ENCODE measurements at regions not wholly inside any gene's neighbourhood (a gene's known extent, or its start where the extent isn't known, plus 50 kb on each side); places are given as distances from the start of the nearest gene placed in this dataset.
"Not testable (repeated sequence)": the region's sequence is repeated elsewhere in the genome, so short reads cannot be mapped to it uniquely, and the experiment has no call there.

DNA sequence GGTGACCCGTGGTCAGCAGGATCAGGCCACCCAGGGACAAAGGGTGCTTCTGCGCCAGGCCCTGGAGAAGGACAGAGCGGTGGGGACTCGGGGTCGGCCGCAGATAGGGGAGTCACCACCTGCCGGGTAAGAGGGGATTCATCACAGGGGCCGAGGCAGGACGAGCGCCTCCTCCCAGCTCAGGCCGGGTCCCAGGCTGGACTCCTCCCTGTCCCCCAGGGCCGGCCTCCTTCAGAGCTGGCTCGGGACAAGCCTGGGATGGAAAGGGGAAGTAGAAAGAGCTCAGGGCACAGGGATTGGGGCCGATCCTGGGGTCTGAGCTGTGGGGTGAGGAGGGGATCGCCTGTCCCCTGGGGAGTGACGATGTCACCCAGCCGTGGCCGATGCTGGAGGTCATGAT lies 139.4 kb downstream of the GPCPD1 start:
- DNase-seq (ENCODE audit: insufficient read length), result no peak
- TF ChIP-seq POLR2AphosphoS5 (IDR thresholded peaks at IDR 0.05; ENCODE audit: low read depth, low read length), result no peak
- TF ChIP-seq TAF1 (IDR thresholded peaks at IDR 0.05; ENCODE audit: borderline replicate concordance, low read depth, low read length), result no peak
- no peak for TF ChIP-seq POLR2A (IDR thresholded peaks at IDR 0.05; ENCODE audit: low read depth, low read length)
- no peak for FAIRE-seq

- TF ChIP-seq TAF1 (IDR thresholded peaks at IDR 0.05; ENCODE audit: borderline replicate concordance, low read depth, low read length) (no peak), POLR2AphosphoS5 (IDR thresholded peaks at IDR 0.05; ENCODE audit: low read depth, low read length) (no peak), POLR2A (IDR thresholded peaks at IDR 0.05; ENCODE audit: low read depth, low read length) (no peak)
- no peak for FAIRE-seq
- DNase-seq (ENCODE audit: insufficient read length), result no peak
These were observed 139.9 kb downstream of the GPCPD1 start for GRCh38 chr20:5470943-5471342.

- TF ChIP-seq POLR2AphosphoS5 (IDR thresholded peaks at IDR 0.05; ENCODE audit: low read depth, low read length), result no peak
- no peak for TF ChIP-seq POLR2A (IDR thresholded peaks at IDR 0.05; ENCODE audit: low read depth, low read length)
- TF ChIP-seq TAF1 (IDR thresholded peaks at IDR 0.05; ENCODE audit: borderline replicate concordance, low read depth, low read length), result no peak
- DNase-seq (ENCODE audit: insufficient read length) (no peak), FAIRE-seq (no peak)
These were observed 140.3 kb downstream of the GPCPD1 start for GRCh38 chr20:5470458-5470857.

DNA sequence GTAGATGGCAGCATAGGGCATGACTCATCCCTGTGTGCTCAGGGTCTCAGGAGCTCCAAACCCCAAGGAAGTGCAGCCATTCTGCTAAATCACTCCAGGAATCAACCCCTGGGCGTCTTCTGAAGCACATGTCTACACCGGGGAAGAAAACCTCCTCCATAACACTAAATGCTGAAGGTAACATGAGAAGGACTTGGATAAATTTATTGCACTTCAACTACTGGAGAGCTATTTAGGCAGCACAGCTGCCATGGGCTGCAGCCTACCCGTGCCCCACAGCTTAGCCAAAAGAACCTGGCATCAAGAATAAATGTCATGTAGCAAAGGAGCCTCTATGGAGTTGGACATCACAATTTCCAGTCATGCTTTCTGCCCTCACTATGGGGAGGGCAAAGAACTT lies 141.7 kb downstream of the GPCPD1 start:
- FAIRE-seq, result no peak
- no peak for DNase-seq (ENCODE audit: insufficient read length)

GRCh38 chr20:5467086-5467485 lies 143.7 kb downstream of the GPCPD1 start:
- TF ChIP-seq POLR2A (IDR thresholded peaks at IDR 0.05; ENCODE audit: low read depth, low read length), result no peak
- DNase-seq (ENCODE audit: insufficient read length) (no peak), FAIRE-seq (no peak)

More for the DNA sequence above, 141.7 kb downstream of the GPCPD1 start:
- TF ChIP-seq TAF1 (IDR thresholded peaks at IDR 0.05; ENCODE audit: borderline replicate concordance, low read depth, low read length) (no peak), POLR2A (IDR thresholded peaks at IDR 0.05; ENCODE audit: low read depth, low read length) (no peak), POLR2AphosphoS5 (IDR thresholded peaks at IDR 0.05; ENCODE audit: low read depth, low read length) (no peak)

GRCh38 chr20:5465604-5465927 lies 145.2 kb downstream of the GPCPD1 start:
- DNase-seq (ENCODE audit: insufficient read length) (no peak), FAIRE-seq (no peak)
- TF ChIP-seq POLR2AphosphoS5 (IDR thresholded peaks at IDR 0.05; ENCODE audit: low read depth, low read length) (no peak), TAF1 (IDR thresholded peaks at IDR 0.05; ENCODE audit: borderline replicate concordance, low read depth, low read length) (no peak), POLR2A (IDR thresholded peaks at IDR 0.05; ENCODE audit: low read depth, low read length) (no peak)

GRCh38 chr20:5464901-5465603 lies 145.8 kb downstream of the GPCPD1 start:
- TF ChIP-seq POLR2A (IDR thresholded peaks at IDR 0.05; ENCODE audit: low read depth, low read length) (no peak), POLR2AphosphoS5 (IDR thresholded peaks at IDR 0.05; ENCODE audit: low read depth, low read length) (no peak), TAF1 (IDR thresholded peaks at IDR 0.05; ENCODE audit: borderline replicate concordance, low read depth, low read length) (no peak)
- FAIRE-seq, result no peak
- DNase-seq (ENCODE audit: insufficient read length), result no peak

DNA sequence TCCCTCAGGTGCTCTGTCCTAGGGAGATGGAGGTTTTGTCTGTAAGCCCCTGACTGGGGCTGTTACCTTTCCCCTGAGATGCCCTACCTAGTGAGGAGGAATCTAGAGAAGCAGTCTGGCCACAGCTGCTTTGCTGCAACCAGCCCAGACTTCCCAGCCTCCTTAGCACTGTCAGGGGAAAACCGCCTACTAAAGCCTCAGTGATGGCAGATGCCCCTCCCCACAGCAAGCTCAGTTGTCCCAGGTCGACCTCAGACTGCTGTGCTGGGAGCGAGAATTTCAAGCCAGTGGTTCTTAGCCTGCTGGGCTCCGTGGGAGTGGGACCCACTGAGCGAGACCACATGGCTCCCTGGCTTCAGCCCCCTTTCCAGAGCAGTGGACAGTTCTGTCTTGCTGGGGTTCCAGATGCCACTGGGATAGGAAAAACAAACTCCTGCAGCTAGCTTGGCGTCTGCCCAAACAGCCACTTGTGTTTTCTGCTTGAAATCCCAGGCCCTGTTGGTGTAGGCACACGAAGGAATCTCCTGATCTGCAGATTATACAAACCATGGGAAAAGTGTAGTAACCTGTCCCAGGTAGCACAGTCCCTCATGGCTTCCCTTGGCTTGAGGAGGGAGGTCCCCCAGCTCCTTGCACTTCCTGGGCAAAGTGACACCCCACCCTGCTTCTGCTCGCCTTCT lies 146.4 kb upstream of the PROKR2 start:
- TF ChIP-seq POLR2A (IDR thresholded peaks at IDR 0.05; ENCODE audit: low read depth, low read length), result no peak
- TF ChIP-seq POLR2AphosphoS5 (IDR thresholded peaks at IDR 0.05; ENCODE audit: low read depth, low read length), result no peak
- no peak for TF ChIP-seq TAF1 (IDR thresholded peaks at IDR 0.05; ENCODE audit: borderline replicate concordance, low read depth, low read length)
- FAIRE-seq (no peak), DNase-seq (ENCODE audit: insufficient read length) (no peak)

- not testable (repeated sequence) for DNase-seq (ENCODE audit: insufficient read length); FAIRE-seq
These were observed 137.0 kb upstream of the PROKR2 start for GRCh38 chr20:5453745-5454144.

- FAIRE-seq; DNase-seq (ENCODE audit: insufficient read length): not testable (repeated sequence)
These were observed 136.6 kb upstream of the PROKR2 start for GRCh38 chr20:5453316-5453715.

- DNase-seq (ENCODE audit: insufficient read length); FAIRE-seq: not testable (repeated sequence)
These were observed 135.9 kb upstream of the PROKR2 start for GRCh38 chr20:5452691-5453090.

- FAIRE-seq; DNase-seq (ENCODE audit: insufficient read length): not testable (repeated sequence)
These were observed 135.5 kb upstream of the PROKR2 start for GRCh38 chr20:5452286-5452685.

GRCh38 chr20:5451643-5452210 lies 135.0 kb upstream of the PROKR2 start:
- TF ChIP-seq POLR2AphosphoS5 (IDR thresholded peaks at IDR 0.05; ENCODE audit: low read depth, low read length) (no peak), POLR2A (IDR thresholded peaks at IDR 0.05; ENCODE audit: low read depth, low read length) (no peak), TAF1 (IDR thresholded peaks at IDR 0.05; ENCODE audit: borderline replicate concordance, low read depth, low read length) (no peak)
- FAIRE-seq (no peak), DNase-seq (ENCODE audit: insufficient read length) (no peak)

Measured in GM12892 (cell line).